ENCODE measurements at regions not wholly inside any gene's neighbourhood (a gene's known extent, or its start where the extent isn't known, plus 50 kb on each side); places are given as distances from the start of the nearest gene placed in this dataset.

- H3K4me3 ChIP-seq (ENCODE audit: low read depth, low read length), result no peak overlapping the region
- TF ChIP-seq CTCF (conservative IDR thresholded peaks at IDR 0.05; ENCODE audit: low read depth, low read length), result no peak
- DNase-seq (ENCODE audit: low read depth), result no peak
These were observed 1165.8 kb downstream of the OLFM4 start for GRCh38 chr13:54194233-54195024.

GRCh38 chr13:54196684-54197083 is 1168.1 kb downstream of the OLFM4 start:
- no peak overlapping the region for H3K4me3 ChIP-seq (ENCODE audit: low read depth, low read length)
- TF ChIP-seq CTCF (conservative IDR thresholded peaks at IDR 0.05; ENCODE audit: low read depth, low read length), result no peak
- DNase-seq (ENCODE audit: low read depth), result no peak

- no peak for TF ChIP-seq CTCF (conservative IDR thresholded peaks at IDR 0.05; ENCODE audit: low read depth, low read length)
- no peak for DNase-seq (ENCODE audit: low read depth)
- H3K4me3 ChIP-seq (ENCODE audit: low read depth, low read length), result no peak overlapping the region
These were observed 1170.3 kb downstream of the OLFM4 start for GRCh38 chr13:54198911-54199310.

GRCh38 chr13:54206626-54207025 is 1178.0 kb downstream of the OLFM4 start:
- TF ChIP-seq CTCF (conservative IDR thresholded peaks at IDR 0.05; ENCODE audit: low read depth, low read length), result no peak
- DNase-seq (ENCODE audit: low read depth), result no peak
- no peak overlapping the region for H3K4me3 ChIP-seq (ENCODE audit: low read depth, low read length)

GRCh38 chr13:54210397-54211049 is 1181.9 kb downstream of the OLFM4 start:
- no peak for TF ChIP-seq CTCF (conservative IDR thresholded peaks at IDR 0.05; ENCODE audit: low read depth, low read length)
- DNase-seq (ENCODE audit: low read depth), result peak; percentile 43
- no peak overlapping the region for H3K4me3 ChIP-seq (ENCODE audit: low read depth, low read length)

- H3K4me3 ChIP-seq (ENCODE audit: low read depth, low read length), result no peak overlapping the region
- TF ChIP-seq CTCF (conservative IDR thresholded peaks at IDR 0.05; ENCODE audit: low read depth, low read length), result no peak
- no peak for DNase-seq (ENCODE audit: low read depth)
These were observed 1187.6 kb downstream of the OLFM4 start for GRCh38 chr13:54216221-54216620.

Data from epithelial cell of proximal tubule (primary cell).